NCI-H187 treated with DMSO at 0.1 percent for 48 hours (cell line): ENCODE measurements at regions not wholly inside any gene's neighbourhood (a gene's known extent, or its start where the extent isn't known, plus 50 kb on each side); places are given as distances from the start of the nearest gene placed in this dataset.

Experiments used
- DNase-seq: peaks from one replicate; lab custom pipeline; 2025; lab: John Stamatoyannopoulos, UW

DNA sequence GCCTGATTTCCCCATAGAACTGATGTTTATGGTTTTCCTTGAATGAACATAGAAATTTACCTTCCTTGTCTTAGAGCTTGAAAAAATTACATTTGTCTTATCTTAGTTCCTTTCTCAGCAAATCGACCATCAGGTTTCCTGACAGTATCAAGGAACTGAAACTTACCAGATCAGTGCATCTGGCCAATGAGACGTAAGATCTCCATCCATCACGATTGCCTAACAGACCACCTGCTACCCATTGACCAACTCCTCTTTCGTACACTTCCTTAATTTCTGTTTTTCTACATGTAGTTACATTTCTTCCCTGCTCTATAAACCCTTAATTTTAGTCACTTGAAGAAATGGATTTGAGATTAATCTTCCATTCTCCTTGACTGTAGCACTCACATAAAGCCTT, 57.4 kb upstream of the TMPRSS15 start:
- DNase-seq, result no peak

DNA sequence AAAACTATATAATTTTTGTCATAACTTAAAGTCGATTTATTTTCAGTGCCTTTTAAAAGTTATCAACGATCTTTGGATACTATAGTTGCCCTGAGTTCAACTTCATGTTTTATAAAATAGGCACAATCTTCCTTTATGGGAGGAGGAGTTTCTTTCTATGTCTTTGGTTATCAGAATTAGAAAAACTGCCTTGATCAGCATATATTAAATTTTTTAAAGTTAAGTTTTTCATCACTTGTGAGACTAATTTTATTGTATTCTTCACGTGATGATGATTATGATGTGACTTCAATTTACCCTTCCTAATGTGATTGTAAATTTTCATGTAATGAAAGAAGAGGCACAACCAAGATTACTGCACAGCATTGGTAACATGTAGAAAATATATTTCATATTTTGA, 58.2 kb upstream of the TMPRSS15 start:
- DNase-seq, result no peak

DNA sequence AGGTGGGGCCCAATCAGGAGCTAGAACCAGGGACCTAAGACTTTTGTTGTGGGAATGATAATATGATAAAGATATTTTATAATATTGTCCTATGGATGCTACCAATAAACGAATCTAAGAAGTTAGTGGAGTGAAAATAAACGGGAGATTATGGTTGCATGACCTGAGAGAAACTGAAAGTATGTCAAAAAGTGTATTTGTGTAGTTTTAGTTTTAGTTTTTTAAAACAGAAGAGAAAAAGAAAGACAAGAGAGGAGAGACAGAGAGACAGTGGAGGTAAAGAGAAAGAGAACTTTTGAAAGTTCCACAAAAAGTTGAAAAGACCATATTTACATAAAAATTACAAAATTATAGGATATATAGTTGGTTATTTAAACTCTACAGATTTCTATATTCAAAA, 64.1 kb upstream of the TMPRSS15 start:
- no peak for DNase-seq

- DNase-seq, result no peak
Measured at GRCh38 chr21:18468790-18469189, 65.2 kb upstream of the TMPRSS15 start.

- DNase-seq, result no peak
Measured at GRCh38 chr21:18476639-18477038, 73.1 kb upstream of the TMPRSS15 start.

GRCh38 chr21:18477043-18477442, 73.5 kb upstream of the TMPRSS15 start:
- no peak for DNase-seq

- no peak for DNase-seq
Measured at GRCh38 chr21:18478513-18478912, 74.9 kb upstream of the TMPRSS15 start.

DNA sequence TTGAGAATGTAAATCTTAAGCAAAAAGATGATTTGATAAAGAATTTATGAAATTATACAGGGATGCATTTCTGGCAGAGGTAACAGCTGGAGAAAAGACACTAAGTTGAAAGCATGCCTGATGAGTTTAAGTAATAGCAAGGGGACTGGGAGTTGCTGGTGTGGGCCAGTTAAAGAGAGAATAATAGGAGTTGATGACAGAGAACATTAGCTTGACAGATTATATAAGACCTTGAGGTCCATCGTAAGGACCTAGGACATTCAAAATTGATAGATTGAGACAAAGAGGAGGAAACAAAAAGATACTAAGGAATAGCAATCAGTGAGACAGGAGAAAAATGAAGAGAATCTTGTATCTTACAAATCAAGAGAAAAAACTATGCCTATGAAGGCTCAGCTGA, 84.7 kb upstream of the TMPRSS15 start:
- DNase-seq, result no peak

GRCh38 chr21:18493422-18493821, 89.8 kb upstream of the TMPRSS15 start:
- no peak for DNase-seq

DNA sequence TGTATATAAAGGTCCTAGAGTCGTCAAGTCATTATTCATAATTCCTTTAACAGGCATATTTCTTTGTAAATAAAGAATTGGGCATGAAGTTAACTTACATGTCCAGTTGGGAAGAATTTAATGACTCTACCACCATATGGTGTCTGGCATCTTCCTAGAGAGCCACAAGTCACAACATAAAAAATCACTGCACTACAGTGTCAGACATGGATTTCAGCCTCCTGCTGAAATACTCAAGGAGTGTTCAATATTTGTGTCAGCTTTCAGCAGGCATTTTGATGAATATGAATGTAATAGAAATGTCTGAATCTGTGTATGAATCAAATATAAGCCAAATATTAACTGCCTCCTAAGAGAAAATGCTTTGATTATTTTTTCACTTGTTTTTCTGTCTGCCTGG, 91.9 kb upstream of the TMPRSS15 start:
- DNase-seq, result no peak

GRCh38 chr21:18498431-18498830, 94.8 kb upstream of the TMPRSS15 start:
- no peak for DNase-seq

- no peak for DNase-seq
Measured at GRCh38 chr21:18499761-18500376, 96.3 kb upstream of the TMPRSS15 start.

GRCh38 chr21:18518054-18518481, 114.5 kb upstream of the TMPRSS15 start:
- no peak for DNase-seq

DNA sequence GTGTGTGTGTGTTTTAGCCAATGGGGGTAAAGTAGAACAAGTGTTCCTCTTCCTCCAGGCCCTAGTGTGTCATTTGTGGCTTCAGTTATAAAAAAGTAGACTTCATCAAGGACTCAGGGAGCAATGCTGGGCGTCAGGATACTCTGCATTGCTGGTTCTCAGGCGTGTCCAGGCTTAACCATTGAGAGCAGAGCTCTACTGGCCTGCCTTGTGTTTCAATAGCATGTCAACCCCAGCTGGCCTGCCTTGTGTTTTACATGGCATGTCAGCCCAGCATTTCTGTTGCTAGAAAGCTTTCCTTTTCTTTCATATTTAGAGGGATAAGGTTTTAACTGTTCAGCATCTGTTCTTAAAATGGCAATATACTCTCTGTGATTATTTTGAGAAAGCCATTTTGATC, 117.6 kb upstream of the TMPRSS15 start:
- no peak for DNase-seq

- DNase-seq, result no peak
Measured at GRCh38 chr21:18522181-18522972, 118.8 kb upstream of the TMPRSS15 start.

GRCh38 chr21:18524097-18524880, 120.7 kb upstream of the TMPRSS15 start:
- no peak for DNase-seq

DNA sequence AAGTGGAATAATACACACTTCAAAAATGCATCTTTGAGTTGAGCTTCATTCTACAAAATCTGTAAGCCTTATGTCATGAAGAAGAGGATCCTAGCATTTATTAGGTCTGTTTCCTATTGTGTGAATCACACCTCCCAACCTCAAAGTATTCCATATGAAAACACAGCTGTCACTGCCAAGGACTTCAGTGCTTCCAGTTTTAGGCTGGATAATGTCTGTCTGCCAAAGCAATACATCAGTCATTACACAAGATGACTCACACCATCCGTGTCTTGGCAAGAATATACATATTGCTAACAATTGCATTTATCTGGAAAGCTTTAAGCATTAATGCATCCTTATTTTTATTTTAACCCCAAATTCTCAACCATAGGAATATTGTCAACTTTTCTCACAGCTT, 125.7 kb upstream of the TMPRSS15 start:
- no peak for DNase-seq

DNA sequence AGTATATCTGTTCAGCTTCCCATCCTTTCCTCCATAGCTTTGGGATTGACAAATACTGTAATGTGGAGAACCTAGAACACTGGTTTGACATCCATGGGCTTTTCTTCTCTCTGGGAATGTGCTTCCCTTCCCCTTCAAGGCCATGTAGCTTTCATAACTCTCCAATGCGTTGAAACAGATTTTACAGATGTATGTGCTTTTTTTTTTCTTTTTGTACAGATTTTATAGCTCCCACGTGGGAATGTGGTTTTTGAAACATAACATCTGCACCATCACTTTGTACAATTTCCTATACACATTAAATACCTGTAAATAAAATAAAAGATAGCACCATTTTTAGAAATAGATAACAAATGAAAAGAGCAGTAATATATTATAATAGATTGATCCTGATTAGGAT, 138.5 kb upstream of the TMPRSS15 start:
- no peak for DNase-seq

DNA sequence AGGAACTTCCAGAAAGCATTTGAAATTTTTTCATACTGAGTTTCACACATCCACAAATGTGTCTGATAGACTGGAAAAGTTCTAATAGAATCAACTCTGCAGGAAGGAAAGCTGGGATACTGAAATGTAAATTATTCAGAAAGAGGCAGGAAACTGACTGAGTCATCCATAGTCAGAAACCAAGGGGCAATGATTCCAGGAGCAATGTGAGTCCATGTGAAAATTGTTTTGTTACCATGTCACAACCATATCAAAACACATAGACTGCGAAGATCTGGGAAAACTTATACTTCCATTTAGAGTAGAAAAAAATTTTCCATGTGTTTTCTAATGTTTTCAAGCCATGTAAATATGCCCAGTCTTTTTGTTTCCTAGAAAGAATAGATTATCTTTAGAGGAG, 142.3 kb upstream of the TMPRSS15 start:
- no peak for DNase-seq

DNA sequence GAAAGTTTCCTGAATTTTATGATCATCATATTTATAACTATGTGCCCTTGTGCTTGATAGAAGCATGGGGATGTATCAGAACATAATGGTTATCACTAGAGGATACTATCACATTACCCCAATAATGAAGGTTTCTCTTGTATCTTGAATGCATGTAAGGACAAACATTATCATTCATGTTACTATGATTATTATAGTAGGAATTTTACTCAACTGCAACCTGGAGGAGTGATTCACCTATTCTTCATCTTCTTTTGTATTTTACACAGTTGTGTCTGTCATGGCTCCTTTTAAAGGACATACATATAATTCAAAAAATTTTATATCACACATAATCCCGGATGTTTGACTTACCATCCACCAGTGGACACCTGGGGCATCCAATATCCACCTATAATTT, 143.8 kb upstream of the TMPRSS15 start:
- DNase-seq, result no peak

- no peak for DNase-seq
Measured at GRCh38 chr21:18548249-18548648, 144.7 kb upstream of the TMPRSS15 start.

GRCh38 chr21:18549214-18549905, 145.8 kb upstream of the TMPRSS15 start:
- no peak for DNase-seq
